ENCODE measurements at regions not wholly inside any gene's neighbourhood (a gene's known extent, or its start where the extent isn't known, plus 50 kb on each side); places are given as distances from the start of the nearest gene placed in this dataset.
"Not testable (repeated sequence)": the region's sequence is repeated elsewhere in the genome, so short reads cannot be mapped to it uniquely, and the experiment has no call there.

DNA sequence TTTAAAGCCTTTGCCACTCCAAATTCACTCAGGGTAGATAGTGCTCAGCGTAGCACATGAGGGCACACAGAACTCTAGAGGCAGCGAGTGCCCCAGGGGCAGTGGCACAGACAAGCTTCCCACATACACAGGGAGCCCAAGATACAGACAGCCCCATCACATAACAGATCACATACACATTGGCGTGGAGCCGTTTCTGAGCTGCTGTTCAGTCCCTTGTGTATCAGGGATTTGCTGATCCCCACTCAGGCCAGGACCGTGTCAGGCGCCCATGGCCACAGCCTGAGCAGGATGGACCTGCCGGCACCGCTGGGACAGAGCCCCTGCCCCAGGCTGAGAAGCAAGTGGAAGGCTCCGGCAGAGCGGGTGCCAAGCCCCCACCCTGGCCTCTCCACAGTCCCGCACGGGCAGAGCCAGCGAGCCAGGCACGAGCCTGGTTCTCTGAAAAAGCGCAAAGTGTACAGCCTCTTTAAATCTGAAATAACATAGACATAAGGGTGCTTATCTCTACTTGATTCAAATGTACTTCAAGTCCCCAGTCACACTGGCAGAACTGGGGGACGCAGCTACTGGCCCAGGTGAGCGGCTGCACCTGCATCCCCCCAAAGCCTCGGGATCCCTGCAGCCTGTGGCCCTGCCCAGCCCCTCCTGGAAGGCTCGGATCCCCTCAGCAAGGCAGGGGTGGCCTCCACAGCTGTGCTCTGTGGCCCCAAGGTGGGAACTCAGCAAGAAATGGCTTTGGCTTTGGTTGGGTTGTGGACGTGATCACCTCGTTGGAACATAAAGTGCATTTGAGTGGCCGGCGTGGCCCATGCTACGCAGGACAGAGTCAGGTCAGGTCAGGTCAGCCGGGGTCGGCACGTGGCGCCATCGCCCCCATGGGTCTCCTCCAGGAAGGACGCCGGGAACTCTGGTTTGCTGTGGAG lies 231.3 kb downstream of the ERMARD start:
- DNase-seq (ENCODE audit: low read depth): no peak

DNA sequence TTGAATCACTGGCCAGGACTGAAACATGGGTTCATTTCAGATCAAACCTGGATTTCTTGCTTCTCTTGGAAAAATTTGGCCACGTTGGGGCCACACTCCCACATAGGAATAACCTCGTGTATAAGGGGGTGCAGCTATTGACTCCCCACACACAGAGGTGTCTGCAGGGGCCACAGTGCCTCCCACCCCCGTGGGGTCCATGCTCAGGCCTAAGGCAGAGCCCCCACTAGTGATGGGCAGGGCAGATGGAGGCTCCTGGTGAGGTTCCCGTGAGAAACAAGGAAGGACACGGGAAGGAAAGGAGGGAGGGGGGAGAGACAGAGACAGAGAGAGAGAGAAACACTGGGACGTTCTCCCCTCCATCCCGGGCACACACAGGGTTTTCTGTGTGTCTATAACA lies 230.5 kb downstream of the ERMARD start:
- no peak for DNase-seq (ENCODE audit: low read depth)

DNA sequence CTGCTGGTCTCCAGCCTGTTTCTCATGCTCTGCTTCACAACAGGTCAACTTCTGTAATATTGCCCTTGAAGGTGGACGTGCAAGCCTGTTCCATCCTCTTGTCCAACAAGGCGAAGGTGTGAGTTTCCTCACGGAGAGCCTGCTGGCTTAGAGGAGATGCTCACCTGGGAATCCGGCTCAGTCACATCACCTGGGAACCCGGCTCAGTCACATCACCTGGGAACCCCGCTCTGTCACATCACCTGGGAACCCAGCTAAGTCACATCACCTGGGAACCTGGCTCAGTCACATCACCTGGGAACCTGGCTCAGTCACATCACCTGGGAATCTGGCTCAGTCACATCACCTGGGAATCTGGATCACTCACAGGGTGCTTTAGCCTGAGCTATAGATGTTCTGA lies 230.1 kb downstream of the ERMARD start:
- DNase-seq (ENCODE audit: low read depth): no peak

DNA sequence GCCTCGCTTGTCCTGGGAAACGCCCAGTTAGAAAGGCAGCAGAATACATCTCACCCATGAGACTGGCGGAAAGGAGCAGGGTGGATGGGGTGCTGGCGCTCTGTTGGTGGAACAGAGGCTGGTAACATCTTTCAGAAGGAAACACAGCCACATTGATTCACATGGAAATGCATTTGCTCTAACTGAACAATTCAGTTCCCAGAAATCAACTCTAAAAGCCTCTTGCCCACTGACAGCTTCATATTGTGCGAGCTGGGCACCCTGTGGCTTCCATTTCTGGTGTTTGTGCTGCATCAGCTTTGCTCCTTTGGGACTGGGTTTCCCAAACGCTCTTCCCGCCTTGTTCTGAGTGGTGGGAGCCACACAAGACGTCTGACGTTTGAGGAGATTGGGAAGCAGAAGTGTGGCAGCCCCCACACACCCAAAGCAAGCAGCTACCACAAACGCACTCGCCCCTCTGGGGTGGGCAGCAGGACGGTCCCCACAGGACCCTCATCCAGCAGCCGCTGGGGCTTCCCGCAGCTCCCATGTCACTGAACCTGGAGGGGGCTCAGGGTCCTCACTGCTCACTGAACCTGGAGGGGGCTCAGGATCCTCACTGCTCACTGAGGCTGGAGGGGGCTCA lies 229.5 kb downstream of the ERMARD start:
- no peak for DNase-seq (ENCODE audit: low read depth)

GRCh38 chr6:169979873-169980432 lies 228.5 kb downstream of the ERMARD start:
- no peak for DNase-seq (ENCODE audit: low read depth)

GRCh38 chr6:169978615-169979161 lies 227.3 kb downstream of the ERMARD start:
- DNase-seq (ENCODE audit: low read depth): no peak

- DNase-seq (ENCODE audit: low read depth): no peak
Measured at GRCh38 chr6:169977434-169978265, 226.2 kb downstream of the ERMARD start.

GRCh38 chr6:169976301-169977081 lies 225.1 kb downstream of the ERMARD start:
- no peak for DNase-seq (ENCODE audit: low read depth)

DNA sequence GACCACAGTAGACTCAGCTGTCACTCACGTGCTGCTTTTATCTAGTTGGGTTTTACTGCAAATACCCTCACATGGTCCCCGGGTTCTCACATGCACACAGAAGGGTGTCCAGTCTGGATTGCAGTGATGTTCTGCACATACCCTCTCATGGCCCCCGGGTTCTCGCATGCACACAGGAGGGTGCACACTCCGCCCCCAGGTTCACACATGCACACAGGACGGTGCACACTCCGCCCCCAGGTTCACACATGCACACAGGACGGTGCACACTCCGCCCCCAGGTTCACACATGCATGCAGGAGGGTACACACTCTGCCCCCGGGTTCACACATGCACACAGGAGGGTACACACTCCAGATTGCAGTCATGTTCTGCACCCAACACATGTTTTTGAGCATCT lies 224.3 kb downstream of the ERMARD start:
- no peak for DNase-seq (ENCODE audit: low read depth)

- no peak for DNase-seq (ENCODE audit: low read depth)
Measured at GRCh38 chr6:169975286-169975685, 223.9 kb downstream of the ERMARD start.

GRCh38 chr6:169974663-169975062 lies 223.2 kb downstream of the ERMARD start:
- no peak for DNase-seq (ENCODE audit: low read depth)

GRCh38 chr6:169973588-169974467 lies 222.4 kb downstream of the ERMARD start:
- DNase-seq (ENCODE audit: low read depth): not testable (repeated sequence)

DNA sequence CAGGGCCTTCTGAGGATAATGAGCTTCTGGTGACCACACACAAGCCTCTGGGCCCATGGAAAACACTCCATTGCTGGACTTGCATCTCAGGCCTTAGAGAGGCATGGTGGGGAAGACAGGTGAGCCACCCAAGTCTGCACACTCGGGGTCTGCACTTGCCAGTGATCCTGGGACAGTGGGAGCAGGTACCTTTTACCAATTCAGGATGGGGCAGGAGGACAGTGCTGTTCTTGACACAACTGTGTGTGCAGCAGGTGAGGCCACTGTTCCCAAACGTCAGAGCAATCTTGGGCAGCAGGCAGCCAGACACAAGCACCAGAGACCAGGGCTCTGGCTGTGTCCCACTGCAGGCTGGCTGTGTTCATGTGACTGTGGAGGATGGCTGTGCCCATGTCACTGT lies 221.3 kb downstream of the ERMARD start:
- DNase-seq (ENCODE audit: low read depth): no peak

- DNase-seq (ENCODE audit: low read depth): no peak
Measured at GRCh38 chr6:169972101-169972651, 220.8 kb downstream of the ERMARD start.

- DNase-seq (ENCODE audit: low read depth): no peak
Measured at GRCh38 chr6:169971081-169971861, 219.8 kb downstream of the ERMARD start.

- DNase-seq (ENCODE audit: low read depth): no peak
Measured at GRCh38 chr6:169970306-169970988, 219.0 kb downstream of the ERMARD start.

DNA sequence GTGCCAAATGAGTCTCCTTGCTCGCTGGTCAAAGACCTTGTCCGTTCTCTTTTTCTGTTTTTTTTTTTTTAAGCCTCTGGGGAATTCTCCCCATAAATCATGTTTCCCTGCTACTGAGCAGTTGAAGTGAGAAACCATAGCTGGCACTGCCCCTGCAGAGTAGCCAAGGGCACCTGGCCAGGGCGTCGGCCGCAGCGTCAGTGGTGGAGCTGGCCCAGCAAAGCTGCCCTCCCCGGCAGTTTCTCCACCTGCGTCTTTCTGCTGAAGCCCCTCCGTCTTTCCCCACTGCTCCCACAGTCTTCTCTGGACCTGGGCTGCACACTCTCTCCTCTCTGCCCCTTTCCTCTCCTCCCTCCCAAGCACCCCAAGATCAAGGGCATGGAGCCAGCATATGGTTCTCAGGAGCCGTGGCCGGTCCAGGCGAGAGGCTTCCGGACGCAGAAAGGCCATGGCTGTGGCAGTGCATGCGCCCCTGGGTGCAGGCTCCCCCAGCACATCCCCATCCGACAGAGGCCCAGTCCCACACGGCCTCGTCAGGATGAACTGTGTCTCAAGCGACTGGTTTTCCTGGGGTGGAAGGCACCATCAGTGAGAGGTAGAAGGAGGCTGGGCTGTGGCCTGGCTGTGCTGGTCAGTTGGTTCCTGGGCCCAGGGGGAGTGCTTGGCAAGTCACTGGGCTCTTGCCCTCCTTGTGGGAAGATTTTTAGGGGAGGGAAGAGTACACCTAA lies 218.1 kb downstream of the ERMARD start:
- DNase-seq (ENCODE audit: low read depth): peak; percentile 3

All from renal cortical epithelial cell (primary cell).